ENCODE measurements at regions not wholly inside any gene's neighbourhood (a gene's known extent, or its start where the extent isn't known, plus 50 kb on each side); places are given as distances from the start of the nearest gene placed in this dataset.
"Not testable (repeated sequence)": the region's sequence is repeated elsewhere in the genome, so short reads cannot be mapped to it uniquely, and the experiment has no call there.

DNA sequence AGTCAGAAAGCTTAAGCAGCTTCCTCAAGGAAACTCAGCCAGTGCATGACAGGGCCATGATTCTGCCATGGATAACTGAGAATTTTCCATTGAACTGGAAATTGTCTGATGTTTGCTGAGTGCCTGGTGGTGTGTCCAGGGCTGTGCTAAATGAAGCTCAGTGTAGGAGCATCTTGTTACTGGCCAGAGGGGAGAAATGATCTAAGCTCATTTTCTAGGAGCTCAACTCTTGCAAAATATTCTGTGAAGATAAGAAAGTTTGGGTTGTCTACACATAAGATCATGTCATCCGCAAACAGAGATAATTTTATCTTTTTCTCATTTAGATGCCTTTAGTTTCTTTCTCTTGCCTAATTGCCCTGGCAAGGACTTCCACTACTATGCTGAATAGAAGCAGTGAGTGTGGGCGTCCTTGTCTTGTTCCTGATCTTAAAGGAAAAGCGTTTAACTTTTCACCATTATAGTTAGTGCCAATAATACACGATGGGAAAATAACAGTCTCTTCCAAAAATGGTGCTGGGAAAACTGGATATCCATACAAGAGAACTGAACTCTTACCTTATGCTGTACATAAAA is 108.9 kb downstream of the ATP6V0E2 start:
- DNase-seq (ENCODE audit: low spot score), result not testable (repeated sequence)

GRCh38 chr7:149986866-149987265 is 113.1 kb downstream of the ATP6V0E2 start:
- in situ Hi-C loops (cut with MboI; ENCODE audit: low pct_unique_long_range_greater_than_20kb, low sequenced_read_pairs, unreplicated experiment); DNase-seq (ENCODE audit: low spot score): not testable (repeated sequence)

More for the DNA sequence above, 108.9 kb downstream of the ATP6V0E2 start:
- in situ Hi-C loops (cut with MboI; ENCODE audit: low pct_unique_long_range_greater_than_20kb, low sequenced_read_pairs, unreplicated experiment), result not testable (repeated sequence)

DNA sequence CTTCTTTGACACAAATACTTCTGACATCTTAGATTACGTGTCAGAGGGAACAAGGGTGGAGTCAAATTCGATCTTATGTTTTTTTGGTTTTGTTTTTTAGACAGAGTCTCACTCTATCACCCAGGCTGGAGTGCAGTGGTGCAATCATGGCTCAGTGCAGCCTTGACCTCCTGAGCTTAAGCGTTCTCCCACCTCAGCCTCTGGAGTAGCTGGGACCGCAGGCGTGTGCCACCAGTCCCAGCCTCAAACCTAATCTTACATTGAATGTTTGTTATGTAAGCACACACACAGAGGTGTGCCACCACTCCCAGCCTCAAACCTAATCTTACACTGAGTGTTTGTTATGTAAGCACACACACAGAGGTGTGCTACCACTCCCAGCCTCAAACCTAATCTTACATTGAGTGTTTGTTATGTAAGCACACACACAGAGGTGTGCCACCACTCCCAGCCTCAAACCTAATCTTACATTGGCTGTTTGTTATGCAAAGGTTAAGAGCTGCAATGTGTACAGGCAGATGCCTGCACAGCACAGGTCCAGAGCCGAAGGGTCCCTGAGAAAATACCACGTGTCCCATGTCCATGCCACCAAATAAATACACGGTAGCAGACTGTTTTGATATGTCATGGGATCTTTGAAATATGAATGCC is 118.0 kb downstream of the ATP6V0E2 start:
- DNase-seq (ENCODE audit: low spot score); in situ Hi-C loops (cut with MboI; ENCODE audit: low pct_unique_long_range_greater_than_20kb, low sequenced_read_pairs, unreplicated experiment): not testable (repeated sequence)

GRCh38 chr7:149992366-149992765 is 118.6 kb downstream of the ATP6V0E2 start:
- DNase-seq (ENCODE audit: low spot score); in situ Hi-C loops (cut with MboI; ENCODE audit: low pct_unique_long_range_greater_than_20kb, low sequenced_read_pairs, unreplicated experiment): not testable (repeated sequence)

DNA sequence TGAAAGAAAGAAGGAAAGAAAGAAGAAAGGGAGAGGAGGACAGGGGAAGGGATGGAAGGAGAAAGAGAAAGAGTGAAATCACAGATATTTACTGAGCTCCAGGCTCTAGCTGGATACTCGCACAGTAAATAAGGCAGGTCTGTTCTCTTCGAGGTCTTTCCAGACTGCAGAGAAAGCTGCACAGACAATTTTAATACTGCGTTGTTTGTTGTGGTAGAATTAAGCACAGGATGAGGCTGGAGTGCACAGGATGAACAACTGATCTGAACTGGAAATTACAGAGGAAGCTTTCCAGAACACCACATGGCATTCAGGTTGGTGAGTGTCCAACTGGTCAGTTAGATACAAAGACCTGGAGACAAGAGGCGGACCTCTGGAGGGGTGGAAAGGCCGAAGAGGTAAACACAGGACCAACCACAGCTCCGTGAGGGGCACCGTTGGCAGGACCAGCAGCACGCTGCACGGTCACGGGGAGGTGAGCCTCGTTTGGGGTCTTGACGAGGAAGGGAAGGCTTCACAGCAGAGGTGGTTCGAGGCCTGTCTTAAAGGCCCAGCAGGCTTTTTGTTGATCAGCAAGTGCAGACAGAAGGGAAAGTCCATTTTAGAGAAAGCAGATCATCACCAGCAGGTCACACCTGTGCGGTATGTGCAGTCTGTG is 121.7 kb downstream of the ATP6V0E2 start:
- in situ Hi-C loops (cut with MboI; ENCODE audit: low pct_unique_long_range_greater_than_20kb, low sequenced_read_pairs, unreplicated experiment), result not testable (repeated sequence)

DNA sequence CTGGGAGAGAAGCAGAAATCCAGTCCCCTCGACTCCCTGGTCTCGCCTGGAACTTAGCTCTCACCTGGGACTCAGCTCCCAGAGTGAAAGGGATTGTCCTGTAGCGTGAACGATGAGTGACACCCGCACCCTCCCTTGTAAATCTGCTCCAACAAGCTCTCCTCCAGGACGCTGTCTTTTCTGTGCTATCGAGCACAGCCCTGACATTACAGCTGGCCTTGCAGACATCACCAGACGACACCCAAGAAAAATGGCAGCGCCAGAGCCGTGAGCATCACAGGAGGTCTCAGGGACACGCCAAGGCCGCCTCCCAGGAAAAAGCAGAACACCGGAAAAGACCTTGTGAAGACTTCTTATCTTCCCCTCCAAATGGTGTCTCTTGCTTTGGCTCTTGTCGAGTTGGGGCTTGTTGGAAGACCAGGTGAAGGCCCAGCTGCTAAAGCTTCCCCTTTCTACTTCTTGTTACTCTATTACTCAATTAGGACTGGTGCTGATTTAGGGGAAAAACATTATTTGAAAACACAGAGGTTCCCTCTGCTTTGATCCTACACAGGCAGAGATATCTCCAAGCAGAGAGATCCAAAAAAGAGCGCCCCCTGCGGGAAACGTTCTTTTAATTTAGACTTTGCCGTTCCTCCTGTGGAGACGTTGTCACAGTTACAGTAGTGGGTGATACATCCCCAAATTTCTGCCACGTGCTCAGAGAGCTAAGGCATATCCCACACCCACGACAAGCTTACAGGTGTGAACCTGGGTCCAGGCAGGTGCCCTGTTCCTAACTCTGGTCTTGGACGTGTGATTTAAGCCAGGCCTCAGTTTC is 127.2 kb downstream of the ATP6V0E2 start:
- in situ Hi-C loops (cut with MboI; ENCODE audit: low pct_unique_long_range_greater_than_20kb, low sequenced_read_pairs, unreplicated experiment); DNase-seq (ENCODE audit: low spot score): not testable (repeated sequence)

More for the DNA sequence above, 121.7 kb downstream of the ATP6V0E2 start:
- not testable (repeated sequence) for DNase-seq (ENCODE audit: low spot score)

- in situ Hi-C loops (cut with MboI; ENCODE audit: low pct_unique_long_range_greater_than_20kb, low sequenced_read_pairs, unreplicated experiment), result no loop called here
- TF ChIP-seq, protein P1, sequence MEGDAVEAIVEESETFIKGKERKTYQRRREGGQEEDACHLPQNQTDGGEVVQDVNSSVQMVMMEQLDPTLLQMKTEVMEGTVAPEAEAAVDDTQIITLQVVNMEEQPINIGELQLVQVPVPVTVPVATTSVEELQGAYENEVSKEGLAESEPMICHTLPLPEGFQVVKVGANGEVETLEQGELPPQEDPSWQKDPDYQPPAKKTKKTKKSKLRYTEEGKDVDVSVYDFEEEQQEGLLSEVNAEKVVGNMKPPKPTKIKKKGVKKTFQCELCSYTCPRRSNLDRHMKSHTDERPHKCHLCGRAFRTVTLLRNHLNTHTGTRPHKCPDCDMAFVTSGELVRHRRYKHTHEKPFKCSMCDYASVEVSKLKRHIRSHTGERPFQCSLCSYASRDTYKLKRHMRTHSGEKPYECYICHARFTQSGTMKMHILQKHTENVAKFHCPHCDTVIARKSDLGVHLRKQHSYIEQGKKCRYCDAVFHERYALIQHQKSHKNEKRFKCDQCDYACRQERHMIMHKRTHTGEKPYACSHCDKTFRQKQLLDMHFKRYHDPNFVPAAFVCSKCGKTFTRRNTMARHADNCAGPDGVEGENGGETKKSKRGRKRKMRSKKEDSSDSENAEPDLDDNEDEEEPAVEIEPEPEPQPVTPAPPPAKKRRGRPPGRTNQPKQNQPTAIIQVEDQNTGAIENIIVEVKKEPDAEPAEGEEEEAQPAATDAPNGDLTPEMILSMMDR (IDR thresholded peaks at IDR 0.05; ENCODE audit: extremely low read depth, insufficient read depth, missing control alignments), result no peak
- peak; percentile 5 for DNase-seq (ENCODE audit: low spot score)
Measured at GRCh38 chr7:150003304-150003810, 129.6 kb downstream of the ATP6V0E2 start.

DNA sequence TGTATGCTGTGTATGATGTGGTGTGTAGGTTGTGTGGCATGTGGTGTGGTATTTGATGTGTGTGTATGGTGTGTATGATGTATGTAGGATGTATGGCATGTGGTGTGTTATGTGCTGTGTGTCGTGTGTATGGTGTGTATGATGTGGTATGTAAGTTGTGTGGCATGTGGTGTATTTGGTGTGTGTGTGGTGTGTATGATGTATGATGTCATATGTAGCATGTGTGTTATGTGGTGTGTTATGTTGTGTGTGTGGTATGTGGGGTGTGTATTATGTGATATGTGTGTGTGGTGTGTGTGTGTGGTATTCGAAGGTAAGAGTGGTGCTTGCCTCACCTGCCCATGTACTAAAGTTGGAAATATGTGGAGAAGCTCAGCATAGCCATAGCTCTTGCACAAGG is 130.2 kb downstream of the ATP6V0E2 start:
- DNase-seq (ENCODE audit: low spot score); in situ Hi-C loops (cut with MboI; ENCODE audit: low pct_unique_long_range_greater_than_20kb, low sequenced_read_pairs, unreplicated experiment): not testable (repeated sequence)

GRCh38 chr7:150004843-150005242 is 131.1 kb downstream of the ATP6V0E2 start:
- in situ Hi-C loops (cut with MboI; ENCODE audit: low pct_unique_long_range_greater_than_20kb, low sequenced_read_pairs, unreplicated experiment); DNase-seq (ENCODE audit: low spot score): not testable (repeated sequence)

DNA sequence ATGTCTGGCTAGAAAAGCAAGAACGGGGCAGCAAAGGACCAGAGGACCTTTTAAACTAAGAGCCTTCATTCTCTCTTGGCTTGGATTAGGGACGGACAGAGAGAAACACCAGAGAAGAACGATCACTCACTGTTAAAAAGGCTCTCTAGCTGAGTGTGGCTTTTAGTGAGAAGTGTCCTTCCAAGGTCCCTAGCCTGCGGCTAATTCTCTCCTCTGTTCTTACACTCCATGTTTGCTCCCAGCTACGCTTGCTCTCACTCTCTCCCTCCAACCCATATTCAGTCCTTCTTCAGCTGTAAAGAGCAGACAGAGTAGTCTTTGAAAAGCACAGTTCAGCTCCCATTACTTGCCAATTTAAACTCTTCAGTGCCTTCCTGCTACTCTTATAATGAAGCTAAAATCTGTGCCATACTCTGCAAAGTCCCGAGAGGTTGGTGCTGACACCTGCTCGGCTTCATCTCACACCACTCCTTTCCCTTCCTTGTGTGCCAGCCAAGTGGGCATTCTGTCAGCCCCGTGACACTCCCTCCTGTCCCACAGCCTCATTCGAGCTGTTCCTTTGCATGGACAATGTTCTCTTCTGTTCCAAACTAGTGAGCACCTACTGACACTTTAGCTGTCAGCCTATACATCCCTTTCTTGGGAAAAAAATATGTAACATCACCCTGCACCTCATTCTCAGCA is 136.0 kb downstream of the ATP6V0E2 start:
- in situ Hi-C loops (cut with MboI; ENCODE audit: low pct_unique_long_range_greater_than_20kb, low sequenced_read_pairs, unreplicated experiment); DNase-seq (ENCODE audit: low spot score): not testable (repeated sequence)

DNA sequence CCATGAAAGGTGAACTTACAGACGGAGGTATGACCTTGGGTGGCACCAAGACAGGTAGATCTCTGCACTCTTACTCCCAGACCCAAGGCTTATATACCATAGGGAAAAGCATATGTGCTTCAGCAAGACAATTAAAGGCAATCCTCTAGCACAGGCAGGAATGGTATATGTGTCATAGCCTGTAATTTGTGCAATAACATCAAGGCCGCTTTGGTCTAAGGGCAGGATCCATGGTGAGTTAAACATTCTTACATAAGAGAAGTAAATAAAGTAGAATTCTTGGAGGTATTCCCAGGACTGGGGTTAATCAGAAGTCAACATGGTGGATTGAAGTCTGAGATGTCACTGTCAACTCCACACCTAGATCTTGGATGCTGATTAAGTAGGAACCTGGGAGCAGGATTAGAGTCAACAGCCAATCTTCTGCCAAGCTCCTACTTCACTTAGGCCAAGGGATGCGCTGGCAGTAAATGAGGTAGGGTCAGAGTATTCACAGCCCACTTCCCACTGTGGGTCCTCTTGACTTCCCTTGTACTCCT is 143.0 kb downstream of the ATP6V0E2 start:
- DNase-seq (ENCODE audit: low spot score); in situ Hi-C loops (cut with MboI; ENCODE audit: low pct_unique_long_range_greater_than_20kb, low sequenced_read_pairs, unreplicated experiment): not testable (repeated sequence)

DNA sequence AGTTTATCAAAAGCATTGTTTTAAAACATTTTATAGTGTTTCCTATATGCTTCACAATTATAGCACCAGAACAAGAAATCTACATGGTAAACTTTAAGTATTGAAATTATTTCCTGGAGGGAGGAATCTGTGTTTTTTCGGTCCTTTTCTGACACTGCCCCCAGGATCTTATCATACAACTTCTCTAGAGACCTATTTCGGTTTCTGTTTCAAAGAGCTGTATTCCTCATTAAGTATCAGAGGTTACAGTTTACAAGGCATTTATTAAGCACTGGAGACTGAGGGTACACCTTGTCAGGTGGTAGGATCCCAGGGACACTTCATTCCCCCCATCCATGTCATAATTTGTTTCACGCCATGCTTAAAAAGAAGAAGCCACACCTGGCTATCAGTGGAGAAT is 146.4 kb downstream of the ATP6V0E2 start:
- DNase-seq (ENCODE audit: low spot score); in situ Hi-C loops (cut with MboI; ENCODE audit: low pct_unique_long_range_greater_than_20kb, low sequenced_read_pairs, unreplicated experiment): not testable (repeated sequence)

DNA sequence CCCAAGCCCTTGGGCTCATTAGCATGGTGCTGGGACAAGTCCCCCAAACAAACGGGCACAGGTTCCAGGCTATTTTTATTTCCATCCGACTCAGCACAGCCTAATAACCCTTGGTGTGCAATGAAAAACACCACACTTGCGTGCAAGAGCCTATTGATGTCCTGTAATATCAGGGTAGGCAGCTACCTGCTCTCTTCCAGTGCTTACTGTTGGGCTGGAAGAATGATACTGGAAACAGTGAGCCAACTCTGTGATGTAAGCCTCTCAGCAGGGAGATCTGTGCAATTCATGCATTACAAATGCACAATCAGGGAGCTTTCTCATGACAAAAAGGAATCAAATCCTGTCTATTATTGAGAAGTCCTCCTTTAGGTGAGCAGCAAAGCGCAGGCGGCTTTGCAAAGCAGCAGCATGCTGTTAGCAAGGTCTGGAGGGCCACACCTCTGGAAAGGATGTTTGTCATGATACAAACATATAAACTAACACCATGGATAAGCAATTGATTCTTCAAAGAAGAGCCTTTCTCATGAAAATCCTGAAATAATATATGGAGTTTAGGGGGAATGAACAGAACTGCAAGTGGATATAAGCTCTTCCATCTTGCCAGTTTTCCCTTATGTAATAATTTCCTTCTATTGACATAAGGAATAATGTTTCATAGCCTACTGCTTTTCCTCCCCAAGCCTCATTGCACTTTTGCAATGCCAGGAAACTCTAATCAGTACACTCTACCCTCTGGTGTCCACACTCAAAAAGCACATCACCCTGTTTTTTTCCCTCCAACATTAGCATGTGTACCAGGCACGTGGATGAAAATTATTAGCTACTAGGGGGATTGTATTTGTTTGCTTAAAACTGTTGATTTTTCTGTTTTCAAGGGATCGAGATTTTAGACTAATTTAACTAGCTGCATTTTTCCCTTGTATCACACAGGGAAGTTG is 151.1 kb downstream of the ATP6V0E2 start:
- in situ Hi-C loops (cut with MboI; ENCODE audit: low pct_unique_long_range_greater_than_20kb, low sequenced_read_pairs, unreplicated experiment); DNase-seq (ENCODE audit: low spot score): not testable (repeated sequence)

DNA sequence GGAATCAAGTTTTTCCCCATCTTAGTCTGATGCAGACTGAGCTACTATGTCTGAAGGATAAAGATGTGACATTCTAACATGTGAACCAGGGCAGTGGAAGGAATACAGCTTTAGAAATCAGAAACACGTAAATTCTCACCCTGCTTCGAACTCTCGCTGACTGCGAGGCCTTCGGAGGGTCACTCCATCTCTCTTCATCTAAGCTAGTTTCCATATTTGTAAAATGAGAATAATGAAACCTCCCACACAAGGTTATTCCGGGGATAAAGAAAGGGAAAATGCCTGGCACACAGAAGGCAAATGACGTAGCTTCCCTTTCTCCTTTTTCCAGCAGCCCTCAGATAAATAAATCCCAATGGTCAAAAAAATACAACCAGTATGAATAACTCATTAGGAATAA is 152.0 kb downstream of the ATP6V0E2 start:
- in situ Hi-C loops (cut with MboI; ENCODE audit: low pct_unique_long_range_greater_than_20kb, low sequenced_read_pairs, unreplicated experiment); DNase-seq (ENCODE audit: low spot score): not testable (repeated sequence)
